SJCRH30 (cell line): ENCODE measurements at regions not wholly inside any gene's neighbourhood (a gene's known extent, or its start where the extent isn't known, plus 50 kb on each side); places are given as distances from the start of the nearest gene placed in this dataset.

Experiments
- DNase-seq, 2 experiments: peaks; one replicate each; pipeline ENCODE4 v3.0.0-alpha.2; 2015 to 2020
- H3K27ac ChIP-seq: fragments of 250-450 bp; sonication (Bioruptor Pico); 2 replicates; pipeline ENCODE4 v1.5.1; 2020; ENCODE audit warnings: mild to moderate bottlenecking, moderate library complexity
- H3K27me3 ChIP-seq: fragments of 250-450 bp; sonication (Bioruptor Pico); 2 replicates; pipeline ENCODE4 v1.5.1; 2020; ENCODE audit warnings: mild to moderate bottlenecking, moderate library complexity
- H3K36me3 ChIP-seq: fragments of 250-450 bp; sonication (Bioruptor Pico); 2 replicates; pipeline ENCODE4 v1.5.1; 2020; ENCODE audit warnings: mild to moderate bottlenecking, moderate library complexity
- H3K4me1 ChIP-seq: fragments of 250-450 bp; sonication (Bioruptor Pico); 2 replicates; pipeline ENCODE4 v1.5.1; 2020; ENCODE audit warnings: mild to moderate bottlenecking, moderate library complexity
- H3K4me3 ChIP-seq: fragments of 250-450 bp; sonication (Bioruptor Pico); 2 replicates; pipeline ENCODE4 v1.5.1; 2020; ENCODE audit warnings: mild to moderate bottlenecking, moderate library complexity
- H3K9me3 ChIP-seq: fragments of 250-450 bp; sonication (Bioruptor Pico); replicated peaks from 2 replicates; pipeline ENCODE4 v1.5.1; 2020; ENCODE audit warnings: mild to moderate bottlenecking, moderate library complexity

DNA sequence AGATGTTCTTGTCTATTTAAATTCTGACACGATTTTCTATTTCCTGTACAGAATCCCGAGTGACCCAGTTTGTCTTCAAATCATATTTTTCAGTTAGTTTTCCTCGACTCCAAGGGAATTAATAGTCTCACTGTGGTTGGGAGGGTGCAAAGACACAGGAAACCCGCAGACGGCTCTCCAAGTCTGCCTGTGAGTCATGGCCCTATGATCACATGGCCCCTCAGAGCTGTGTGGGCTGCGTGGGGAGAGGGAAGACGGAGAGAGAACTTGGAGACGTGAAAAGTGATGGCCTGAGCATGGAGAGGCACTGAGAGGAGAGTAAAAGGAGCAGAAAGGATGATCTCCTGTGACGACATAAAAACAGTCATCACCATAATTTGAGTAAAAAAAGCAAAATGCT lies 989.9 kb downstream of the DCDC2C start:
- DNase-seq, result peak; percentile 31 to 51
- H3K4me3 ChIP-seq, result no peak overlapping the region
- 0 out of 2 replicates have a peak, but pooled peaks cover 2% of the 10 kb centered on the region for H3K4me1 ChIP-seq
- H3K27ac ChIP-seq, result no peak overlapping the region
- no peaks in the 10 kb centered on the region for H3K27me3 ChIP-seq
- H3K9me3 ChIP-seq, result no peaks in the 10 kb centered on the region
- no peaks in the 10 kb centered on the region for H3K36me3 ChIP-seq

DNA sequence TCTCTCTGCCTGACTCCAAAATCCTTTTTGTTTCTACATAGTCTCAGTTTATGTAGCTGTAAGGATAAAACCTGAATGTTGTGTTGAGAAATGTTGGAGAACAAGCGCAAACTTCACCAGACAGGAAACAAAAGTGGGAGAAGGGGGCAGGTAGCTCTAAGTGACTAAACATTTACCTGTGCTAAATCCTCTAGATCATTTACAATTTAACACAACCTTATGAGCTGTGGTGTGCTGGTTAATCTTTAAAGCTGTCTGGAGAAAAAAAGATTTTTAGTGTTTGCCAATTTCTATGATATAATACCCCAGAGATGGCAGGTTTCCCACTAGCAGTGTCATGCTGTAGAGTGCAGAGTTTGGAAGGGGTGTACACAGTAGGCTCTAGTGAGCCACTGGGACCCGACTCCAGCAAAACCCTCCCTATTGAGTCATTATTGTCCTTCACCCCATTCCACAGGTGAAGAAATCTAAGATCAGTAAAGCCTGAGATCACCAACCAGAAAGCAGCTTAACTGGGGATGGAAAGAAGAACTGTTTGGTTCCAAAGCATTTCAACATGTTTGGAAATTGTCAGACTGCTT lies 992.0 kb downstream of the DCDC2C start:
- Histone ChIP-seq H3K9me3 (no peaks in the 10 kb centered on the region), H3K27me3 (no peaks in the 10 kb centered on the region), H3K4me3 (no peak overlapping the region), H3K4me1 (0 out of 2 replicates have a peak, but pooled peaks cover 2% of the 10 kb centered on the region), H3K36me3 (no peaks in the 10 kb centered on the region), H3K27ac (no peak overlapping the region)
- DNase-seq, result no peak

DNA sequence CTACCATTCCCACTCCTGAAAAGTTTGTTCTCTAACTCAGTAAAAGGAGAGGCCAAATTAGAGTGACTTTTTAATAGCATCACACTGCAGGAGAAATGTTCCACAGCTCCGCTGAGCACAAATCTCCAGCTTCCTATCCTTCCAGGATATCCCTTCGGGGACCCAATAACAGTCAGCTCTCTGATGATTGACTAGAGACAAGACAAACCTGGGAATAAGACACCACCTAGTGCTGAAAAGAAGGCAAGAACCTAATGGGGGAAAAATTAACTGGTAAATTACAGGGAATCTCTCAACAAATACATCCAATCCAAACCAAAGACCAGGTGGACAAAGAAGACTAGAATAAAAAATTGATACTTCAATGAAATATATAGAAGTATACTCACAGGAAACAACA lies 977.1 kb upstream of the SOX11 start:
- H3K4me1 ChIP-seq, result no peaks in the 10 kb centered on the region
- no peaks in the 10 kb centered on the region for H3K27me3 ChIP-seq
- H3K4me3 ChIP-seq, result no peak overlapping the region
- no peak overlapping the region for H3K27ac ChIP-seq
- H3K9me3 ChIP-seq, result 0 out of 2 replicates have a peak, but pooled peaks cover 5% of the 10 kb centered on the region
- peak; percentile 9 to 58 for DNase-seq
- H3K36me3 ChIP-seq, result no peaks in the 10 kb centered on the region

DNA sequence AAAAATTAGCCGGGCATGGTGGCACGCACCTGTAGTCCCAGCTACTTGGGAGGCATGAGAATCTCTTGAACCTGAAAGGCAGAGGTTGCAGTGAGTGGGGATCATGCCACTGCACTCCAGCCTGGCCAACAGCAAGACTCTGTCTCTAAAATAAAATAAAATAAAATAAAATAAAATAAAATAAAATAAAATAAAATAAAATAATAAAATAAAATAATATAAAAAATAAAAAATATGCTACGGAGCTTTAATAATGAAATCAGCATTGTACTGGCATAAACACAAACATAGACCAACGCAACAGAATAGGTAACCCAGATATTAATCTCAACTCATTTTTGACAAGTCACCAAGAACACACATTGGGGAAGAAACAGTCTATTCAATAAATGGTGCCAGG lies 973.4 kb upstream of the SOX11 start:
- Histone ChIP-seq H3K27me3 (no peaks in the 10 kb centered on the region), H3K36me3 (no peaks in the 10 kb centered on the region), H3K4me3 (no peak overlapping the region), H3K4me1 (no peaks in the 10 kb centered on the region), H3K27ac (no peak overlapping the region), H3K9me3 (0 out of 2 replicates have a peak, but pooled peaks cover 5% of the 10 kb centered on the region)
- no peak for DNase-seq

DNA sequence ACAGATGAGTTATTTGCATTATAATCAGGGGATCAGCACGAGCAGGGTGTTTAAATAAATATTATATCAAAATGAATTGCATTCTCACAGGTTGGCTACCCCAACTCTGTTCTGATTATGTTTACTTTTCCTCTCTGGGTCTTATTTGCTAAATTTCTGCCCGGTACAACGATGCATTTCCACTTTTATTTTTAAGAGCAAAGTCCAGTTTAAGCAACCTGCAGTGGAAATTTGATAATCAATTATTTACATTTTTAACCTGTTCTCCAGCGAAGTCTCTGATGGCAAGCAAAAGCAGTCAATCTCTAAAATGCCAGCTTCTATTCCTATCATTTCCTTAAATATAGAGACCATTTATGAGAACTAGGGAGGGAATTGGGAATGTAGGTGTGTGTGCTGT lies 966.6 kb upstream of the SOX11 start:
- DNase-seq, result no peak
- no peaks in the 10 kb centered on the region for H3K4me1 ChIP-seq
- H3K9me3 ChIP-seq, result no peaks in the 10 kb centered on the region
- H3K4me3 ChIP-seq, result no peak overlapping the region
- H3K36me3 ChIP-seq, result no peaks in the 10 kb centered on the region
- H3K27me3 ChIP-seq, result no peaks in the 10 kb centered on the region
- H3K27ac ChIP-seq, result no peak overlapping the region

DNA sequence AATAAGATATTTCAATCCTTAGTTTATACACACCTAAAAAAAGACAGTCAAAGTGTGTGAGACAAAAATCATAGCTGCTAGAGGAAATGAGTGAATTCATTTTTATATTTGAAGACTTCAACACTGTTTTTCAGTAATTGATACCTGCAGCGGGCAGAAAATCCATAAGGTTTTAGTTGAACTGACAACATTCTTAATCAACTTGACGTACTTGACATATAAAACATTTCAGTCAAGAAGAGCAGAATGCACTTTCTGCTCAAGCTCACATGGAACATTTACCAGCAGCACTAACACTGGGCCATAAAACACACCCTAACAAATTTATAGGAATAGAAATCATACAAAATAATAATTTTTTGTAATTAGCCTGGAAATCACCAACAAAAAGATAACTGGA lies 959.6 kb upstream of the SOX11 start:
- Histone ChIP-seq H3K27me3 (no peaks in the 10 kb centered on the region), H3K4me3 (no peak overlapping the region), H3K36me3 (no peaks in the 10 kb centered on the region), H3K27ac (no peak overlapping the region), H3K4me1 (no peaks in the 10 kb centered on the region), H3K9me3 (no peaks in the 10 kb centered on the region)
- DNase-seq, result no peak

DNA sequence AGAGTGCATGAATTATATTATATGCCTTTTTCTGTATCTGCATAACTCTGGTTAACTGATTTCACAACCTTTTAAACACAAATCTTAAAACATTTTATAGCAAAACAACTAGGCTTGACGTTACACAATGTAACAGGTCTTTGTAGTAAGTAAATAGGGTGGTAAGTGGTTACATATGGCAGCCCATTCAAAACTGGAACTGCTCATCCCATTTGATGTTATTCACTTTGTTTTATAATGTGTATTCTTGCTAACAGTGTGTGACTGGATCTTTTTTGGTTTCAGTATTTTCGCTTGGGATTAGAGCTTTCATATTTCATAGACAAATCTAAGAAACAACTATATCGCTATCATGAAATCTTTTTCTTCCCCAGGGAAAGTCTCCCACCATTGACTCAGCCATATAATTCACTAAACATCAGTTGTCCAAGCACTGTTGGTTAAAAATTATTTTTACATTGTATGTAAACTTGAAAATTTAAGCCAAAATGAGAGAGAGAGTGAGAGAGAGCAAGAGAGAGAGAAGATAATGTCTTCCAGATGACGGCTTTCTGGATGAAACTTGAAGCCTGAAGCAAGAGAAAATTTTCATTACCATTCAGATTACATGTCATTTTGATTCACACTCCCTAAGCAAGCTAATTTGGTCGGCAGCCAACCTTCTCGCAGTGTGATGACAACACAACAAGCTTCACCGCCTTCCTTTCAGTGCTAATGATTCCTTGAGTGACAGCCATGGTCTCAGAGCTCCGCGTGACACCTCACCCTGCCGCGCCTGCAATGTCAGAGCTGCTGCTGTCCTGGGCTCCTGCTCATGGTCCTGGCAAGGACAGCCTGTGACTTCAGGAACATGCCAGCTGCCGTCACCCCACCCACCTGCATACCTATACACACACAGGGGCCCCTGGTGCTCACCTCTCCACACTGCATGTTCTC lies 946.9 kb upstream of the SOX11 start:
- Histone ChIP-seq H3K27ac (no peak overlapping the region), H3K4me1 (no peaks in the 10 kb centered on the region)

DNA sequence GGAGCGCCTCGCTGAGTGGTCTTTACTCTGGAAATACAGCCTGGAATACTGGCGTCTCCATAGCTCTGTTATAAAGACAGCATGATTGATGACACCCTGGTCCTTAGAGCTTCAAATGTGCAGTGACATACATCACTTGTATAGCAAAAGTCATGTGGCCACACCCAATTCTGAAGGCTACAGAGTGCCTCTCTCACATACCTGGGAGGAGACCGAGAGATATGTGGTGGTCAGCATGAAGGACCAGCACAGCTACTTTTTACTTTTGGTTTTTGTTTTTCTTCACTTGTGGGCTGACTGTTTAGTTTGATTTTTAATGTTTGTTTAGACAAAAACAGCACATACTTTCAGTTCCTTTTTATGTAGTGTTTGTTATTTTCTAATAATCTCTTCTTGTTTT lies 938.5 kb upstream of the SOX11 start:
- DNase-seq, result no peak
- no peak overlapping the region for H3K4me3 ChIP-seq
- no peak overlapping the region for H3K27ac ChIP-seq
- H3K36me3 ChIP-seq, result no peaks in the 10 kb centered on the region
- H3K9me3 ChIP-seq, result no peaks in the 10 kb centered on the region
- no peaks in the 10 kb centered on the region for H3K4me1 ChIP-seq
- H3K27me3 ChIP-seq, result no peaks in the 10 kb centered on the region

More for the DNA sequence above, 946.9 kb upstream of the SOX11 start:
- no peak overlapping the region for H3K4me3 ChIP-seq
- no peak for DNase-seq
- H3K36me3 ChIP-seq, result no peaks in the 10 kb centered on the region
- no peaks in the 10 kb centered on the region for H3K9me3 ChIP-seq
- no peaks in the 10 kb centered on the region for H3K27me3 ChIP-seq

DNA sequence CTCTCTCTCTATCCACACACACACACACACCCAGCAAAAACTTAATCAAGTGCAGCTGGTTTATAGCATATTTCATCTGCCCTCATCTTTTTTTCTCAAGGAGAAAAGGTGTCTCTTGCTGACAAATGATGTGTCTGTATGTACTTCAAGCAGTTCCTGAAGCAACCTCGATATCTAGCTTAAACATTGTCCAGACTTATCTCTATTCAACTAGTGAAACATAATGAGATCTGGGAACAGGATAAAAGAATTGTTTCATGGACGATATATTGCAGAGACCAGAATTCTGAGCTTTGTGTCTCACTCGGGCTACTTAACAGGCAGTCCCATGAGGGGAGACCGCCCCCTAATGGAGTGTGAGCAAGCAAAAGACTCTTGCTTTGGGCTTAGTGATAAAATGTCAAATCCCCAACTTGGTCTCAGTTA lies 929.2 kb upstream of the SOX11 start:
- no peaks in the 10 kb centered on the region for H3K27me3 ChIP-seq
- H3K4me3 ChIP-seq, result no peak overlapping the region
- H3K9me3 ChIP-seq, result no peaks in the 10 kb centered on the region
- H3K36me3 ChIP-seq, result no peaks in the 10 kb centered on the region
- DNase-seq, result peak; percentile 72 to 82
- no peak overlapping the region for H3K27ac ChIP-seq
- no peaks in the 10 kb centered on the region for H3K4me1 ChIP-seq

DNA sequence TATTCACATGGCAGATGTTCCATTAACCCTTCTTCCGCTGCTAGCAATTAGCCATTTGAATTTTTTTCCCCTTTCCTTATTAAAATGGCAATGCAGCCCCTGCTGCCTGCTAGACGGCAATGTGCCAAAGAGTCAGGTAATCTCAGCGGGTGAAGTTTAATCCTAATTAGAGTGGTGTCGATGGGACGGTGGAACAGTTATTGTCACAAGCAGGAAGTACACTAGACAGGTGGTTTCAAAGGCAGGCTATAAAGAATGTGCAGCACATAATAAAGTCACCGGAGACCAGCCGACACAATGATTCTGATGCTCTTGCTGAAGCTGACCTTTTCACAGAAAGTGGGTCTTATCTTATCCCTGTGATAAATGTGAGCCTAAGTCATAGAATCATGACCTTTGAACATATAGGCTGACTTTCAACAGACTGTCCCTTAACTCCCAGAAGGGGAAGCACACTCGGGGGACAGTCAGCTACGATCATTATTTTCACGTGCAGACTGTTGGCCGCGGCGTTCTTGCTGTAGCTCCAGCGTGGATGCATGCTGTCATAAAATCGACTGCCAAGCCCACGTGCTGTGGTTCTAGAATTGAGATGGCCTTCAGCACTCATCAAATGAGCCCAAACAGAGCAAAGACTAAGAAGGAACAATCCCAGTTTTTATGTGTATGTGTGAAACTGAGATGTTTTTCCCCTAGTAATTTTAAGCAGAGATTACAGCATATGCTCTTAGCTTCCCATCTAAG lies 926.2 kb upstream of the SOX11 start:
- Histone ChIP-seq H3K4me3 (no peak overlapping the region), H3K27me3 (no peaks in the 10 kb centered on the region), H3K4me1 (no peaks in the 10 kb centered on the region), H3K36me3 (no peaks in the 10 kb centered on the region), H3K9me3 (no peaks in the 10 kb centered on the region), H3K27ac (no peak overlapping the region)
- no peak for DNase-seq

DNA sequence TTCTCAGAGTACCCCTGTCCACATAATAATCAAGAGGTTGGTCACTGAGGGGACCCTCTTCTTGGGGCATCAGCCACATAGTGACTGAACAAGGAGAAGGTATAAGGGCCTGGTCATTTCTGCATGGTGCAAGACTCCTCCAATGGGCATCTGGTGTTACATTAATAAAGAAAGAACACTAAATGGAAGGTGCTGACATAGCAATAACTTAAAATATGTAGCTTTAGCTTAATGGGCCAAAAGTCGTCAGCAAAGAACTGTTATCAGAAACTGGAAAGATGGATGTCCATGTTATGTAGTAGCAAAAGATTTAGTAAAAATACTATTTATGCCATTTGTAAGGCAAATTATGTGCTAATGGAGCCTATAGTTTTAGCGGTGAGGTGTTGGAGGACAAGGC lies 916.5 kb upstream of the SOX11 start:
- H3K36me3 ChIP-seq, result no peaks in the 10 kb centered on the region
- DNase-seq, result no peak
- H3K4me1 ChIP-seq, result no peaks in the 10 kb centered on the region
- no peaks in the 10 kb centered on the region for H3K27me3 ChIP-seq
- H3K27ac ChIP-seq, result no peak overlapping the region
- H3K9me3 ChIP-seq, result no peaks in the 10 kb centered on the region
- no peak overlapping the region for H3K4me3 ChIP-seq

DNA sequence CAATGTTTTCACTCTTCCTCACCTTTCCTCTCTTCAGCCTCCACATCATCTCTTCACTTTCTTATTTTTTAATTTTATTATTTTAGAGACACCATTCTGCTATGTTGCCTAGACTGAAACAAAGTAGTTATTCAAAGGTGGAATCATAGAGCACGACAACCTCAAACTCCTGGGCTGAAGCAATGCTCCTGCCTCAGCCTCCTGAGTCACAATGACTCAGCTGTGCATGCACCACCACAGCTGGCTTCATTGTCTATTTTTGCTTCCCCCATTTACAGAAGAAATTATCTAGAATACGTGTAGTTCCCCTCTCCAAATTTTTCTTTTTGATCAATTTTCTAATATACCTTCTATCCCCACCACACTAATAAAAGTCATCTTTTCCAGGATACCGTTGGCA lies 911.5 kb upstream of the SOX11 start:
- no peaks in the 10 kb centered on the region for H3K27me3 ChIP-seq
- no peak overlapping the region for H3K4me3 ChIP-seq
- no peaks in the 10 kb centered on the region for H3K9me3 ChIP-seq
- no peaks in the 10 kb centered on the region for H3K4me1 ChIP-seq
- no peak for DNase-seq
- H3K27ac ChIP-seq, result no peak overlapping the region
- H3K36me3 ChIP-seq, result no peaks in the 10 kb centered on the region

DNA sequence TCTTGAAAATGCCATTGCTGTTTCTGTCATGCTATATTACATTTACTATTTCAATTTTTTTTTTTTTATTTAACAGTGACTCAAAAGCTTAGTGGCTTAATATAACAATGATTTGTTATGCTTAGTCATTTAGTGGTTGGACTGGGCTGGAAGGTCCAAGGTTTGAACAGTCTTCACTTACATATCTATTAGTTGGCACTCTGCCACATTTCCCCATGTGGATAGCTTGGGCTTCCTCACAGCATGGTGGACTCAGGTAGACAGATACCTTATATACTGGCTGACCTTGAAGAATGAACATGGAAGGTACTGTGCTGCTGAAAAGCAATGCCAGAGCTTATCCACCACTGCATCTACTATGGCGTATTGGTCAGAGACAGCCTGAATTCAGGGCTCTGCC lies 909.5 kb upstream of the SOX11 start:
- no peak overlapping the region for H3K4me3 ChIP-seq
- no peak overlapping the region for H3K27ac ChIP-seq
- no peaks in the 10 kb centered on the region for H3K4me1 ChIP-seq
- H3K27me3 ChIP-seq, result no peaks in the 10 kb centered on the region
- no peaks in the 10 kb centered on the region for H3K9me3 ChIP-seq
- no peaks in the 10 kb centered on the region for H3K36me3 ChIP-seq
- no peak for DNase-seq

DNA sequence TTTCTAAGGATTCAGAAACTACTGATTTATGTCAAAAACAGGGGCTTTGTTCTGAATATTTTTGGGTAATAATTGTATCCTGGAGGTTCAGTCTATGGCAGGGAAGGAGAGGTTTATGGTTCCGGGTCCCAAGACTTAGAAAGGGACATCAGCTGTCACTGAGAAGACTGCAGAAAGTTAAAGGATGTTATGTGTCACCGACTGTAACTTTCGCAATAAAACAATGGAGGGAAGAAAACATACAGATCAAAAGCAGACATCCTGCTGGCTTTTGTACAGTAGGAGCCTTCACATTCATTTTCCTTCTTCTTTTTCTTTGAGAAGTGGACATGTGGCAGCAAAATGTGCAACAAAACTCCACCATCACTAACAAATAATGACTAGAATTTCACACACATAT lies 900.7 kb upstream of the SOX11 start:
- Histone ChIP-seq H3K9me3 (no peaks in the 10 kb centered on the region), H3K27me3 (no peaks in the 10 kb centered on the region), H3K4me3 (no peak overlapping the region), H3K27ac (no peak overlapping the region), H3K36me3 (no peaks in the 10 kb centered on the region), H3K4me1 (no peaks in the 10 kb centered on the region)
- DNase-seq, result no peak

DNA sequence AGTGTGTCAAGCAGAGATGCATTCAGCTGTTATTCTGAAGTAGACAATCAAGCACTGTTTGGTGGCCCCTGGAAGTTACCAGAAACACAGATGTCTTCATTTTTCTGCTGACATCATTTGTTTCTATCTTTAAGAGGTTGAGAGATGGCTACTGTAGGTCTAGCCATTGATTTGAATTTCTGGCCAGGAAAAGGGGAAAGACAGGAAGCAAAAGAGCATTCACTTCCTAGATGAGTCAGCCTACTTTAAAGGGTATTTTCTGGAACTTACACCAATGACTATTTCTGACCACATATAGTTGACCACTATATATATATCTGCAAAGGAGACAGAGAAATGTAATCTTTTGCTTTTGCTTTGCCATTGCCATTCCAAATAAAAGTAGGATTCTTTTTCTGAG lies 900.1 kb upstream of the SOX11 start:
- no peak overlapping the region for H3K4me3 ChIP-seq

More for the DNA sequence above, 900.1 kb upstream of the SOX11 start:
- no peak for DNase-seq
- Histone ChIP-seq H3K9me3 (no peaks in the 10 kb centered on the region), H3K27me3 (no peaks in the 10 kb centered on the region), H3K4me1 (no peaks in the 10 kb centered on the region), H3K27ac (no peak overlapping the region), H3K36me3 (no peaks in the 10 kb centered on the region)
